ENCODE measurements at regions not wholly inside any gene's neighbourhood (a gene's known extent, or its start where the extent isn't known, plus 50 kb on each side); places are given as distances from the start of the nearest gene placed in this dataset.

- no peak for TF ChIP-seq POLR2A (IDR thresholded peaks at IDR 0.05)
- TF ChIP-seq CTCF (IDR thresholded peaks at IDR 0.05) = no peak
- no peak for TF ChIP-seq POLR2AphosphoS5 (IDR thresholded peaks at IDR 0.05)
- TF ChIP-seq EP300 (IDR thresholded peaks at IDR 0.05) = no peak
Measured at GRCh38 chrX:46255046-46255445, 290.2 kb downstream of the ZNF674 start.
